ENCODE measurements at regions not wholly inside any gene's neighbourhood (a gene's known extent, or its start where the extent isn't known, plus 50 kb on each side); places are given as distances from the start of the nearest gene placed in this dataset.
"Not testable (repeated sequence)": the region's sequence is repeated elsewhere in the genome, so short reads cannot be mapped to it uniquely, and the experiment has no call there.

DNA sequence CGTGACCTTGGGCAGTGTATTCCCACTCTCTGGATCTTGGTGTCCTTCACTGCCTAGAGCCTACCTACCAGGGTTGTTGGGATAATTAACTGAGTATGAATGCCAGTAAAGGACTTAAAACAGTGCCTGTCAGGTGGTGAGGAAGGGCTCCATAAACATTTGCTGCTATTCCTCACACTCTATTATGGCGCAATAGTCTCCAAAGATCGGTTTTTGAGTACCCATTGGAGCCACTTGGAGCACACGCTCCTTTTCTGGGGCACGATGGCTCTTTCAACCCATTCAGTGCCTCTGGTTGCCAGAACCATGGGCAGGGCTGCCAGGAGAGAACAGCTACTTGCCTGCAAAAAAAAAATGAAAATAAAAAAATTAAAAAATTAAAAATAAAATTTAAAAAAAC lies 296.6 kb upstream of the PPARGC1A start:
- TF ChIP-seq CTCF (IDR thresholded peaks at IDR 0.05): no peak
- Histone ChIP-seq H3K4me1 (ENCODE audit: control insufficient read depth in 1 of 2, low read depth in 2 of 2) (no peaks in the 10 kb centered on the region), H3K36me3 (no peaks in the 10 kb centered on the region), H3K27me3 (replicated peaks; ENCODE audit: insufficient read depth) (no peaks in the 10 kb centered on the region), H3K4me3 (no peak overlapping the region), H3K9me3 (no peaks in the 10 kb centered on the region), H3K27ac (no peak overlapping the region)
- no peak for ATAC-seq (ENCODE audit: insufficient number of reproducible peaks, low FRiP score, low read depth)
- no peak for DNase-seq (ENCODE audit: low spot score)

DNA sequence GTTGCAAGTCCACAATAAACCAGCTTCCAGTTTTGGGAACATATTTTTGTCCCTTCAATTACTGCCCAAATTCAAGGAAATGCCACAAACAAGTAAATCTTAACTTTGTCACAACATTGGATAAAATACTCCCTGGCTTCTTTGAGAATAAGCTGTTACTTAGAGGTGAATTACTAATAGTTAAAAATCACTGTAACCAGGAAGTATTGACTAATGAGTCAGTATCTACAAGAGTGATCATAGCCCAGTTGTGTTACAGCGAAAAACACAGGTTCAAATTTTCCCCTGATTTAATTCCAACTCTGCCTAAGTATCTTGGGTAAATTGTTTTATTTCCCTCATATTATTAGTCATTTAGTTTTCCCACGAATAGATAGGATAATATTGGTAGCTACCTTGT lies 291.2 kb upstream of the PPARGC1A start:
- Histone ChIP-seq H3K36me3 (no peaks in the 10 kb centered on the region), H3K27ac (no peak overlapping the region), H3K9me3 (no peaks in the 10 kb centered on the region), H3K4me3 (no peak overlapping the region), H3K27me3 (replicated peaks; ENCODE audit: insufficient read depth) (no peaks in the 10 kb centered on the region), H3K4me1 (ENCODE audit: control insufficient read depth in 1 of 2, low read depth in 2 of 2) (no peaks in the 10 kb centered on the region)
- no peak for TF ChIP-seq CTCF (IDR thresholded peaks at IDR 0.05)
- DNase-seq (ENCODE audit: low spot score) (no peak), ATAC-seq (ENCODE audit: insufficient number of reproducible peaks, low FRiP score, low read depth) (no peak)

- H3K27me3 ChIP-seq (replicated peaks; ENCODE audit: insufficient read depth): no peaks in the 10 kb centered on the region
- no peak for TF ChIP-seq CTCF (IDR thresholded peaks at IDR 0.05)
- no peak for ATAC-seq (ENCODE audit: insufficient number of reproducible peaks, low FRiP score, low read depth)
- H3K27ac ChIP-seq: no peak overlapping the region
- no peaks in the 10 kb centered on the region for H3K9me3 ChIP-seq
- DNase-seq (ENCODE audit: low spot score): no peak
- no peak overlapping the region for H3K4me3 ChIP-seq
- H3K36me3 ChIP-seq: no peaks in the 10 kb centered on the region
- no peaks in the 10 kb centered on the region for H3K4me1 ChIP-seq (ENCODE audit: control insufficient read depth in 1 of 2, low read depth in 2 of 2)
These were observed 290.7 kb upstream of the PPARGC1A start for GRCh38 chr4:24180586-24180985.

GRCh38 chr4:24179201-24179840 lies 289.5 kb upstream of the PPARGC1A start:
- Histone ChIP-seq H3K36me3 (no peaks in the 10 kb centered on the region), H3K9me3 (no peaks in the 10 kb centered on the region), H3K4me1 (ENCODE audit: control insufficient read depth in 1 of 2, low read depth in 2 of 2) (no peaks in the 10 kb centered on the region), H3K27me3 (replicated peaks; ENCODE audit: insufficient read depth) (no peaks in the 10 kb centered on the region), H3K27ac (no peak overlapping the region), H3K4me3 (no peak overlapping the region)
- ATAC-seq (ENCODE audit: insufficient number of reproducible peaks, low FRiP score, low read depth) (no peak), DNase-seq (ENCODE audit: low spot score) (no peak)
- TF ChIP-seq CTCF (IDR thresholded peaks at IDR 0.05): no peak

DNA sequence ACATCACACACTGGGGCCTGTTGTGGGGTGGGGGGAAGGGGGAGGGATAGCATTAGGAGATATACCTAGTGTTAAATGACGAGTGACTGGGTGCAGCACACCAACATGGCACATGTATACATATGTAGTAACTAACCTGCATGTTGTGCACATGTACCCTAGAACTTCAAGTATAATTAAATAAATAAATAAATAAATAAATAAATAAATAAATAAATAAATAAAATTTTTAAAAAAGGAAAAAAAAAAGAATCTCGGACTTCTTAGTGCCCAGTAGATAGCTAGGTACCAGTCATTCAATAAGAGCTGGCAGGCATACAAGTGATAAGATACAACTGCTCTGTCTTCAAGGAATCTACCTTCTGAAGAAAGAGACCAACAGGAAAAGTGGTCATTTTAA lies 287.6 kb upstream of the PPARGC1A start:
- not testable (repeated sequence) for H3K27ac ChIP-seq; H3K36me3 ChIP-seq; DNase-seq (ENCODE audit: low spot score); H3K9me3 ChIP-seq; H3K4me3 ChIP-seq; ATAC-seq (ENCODE audit: insufficient number of reproducible peaks, low FRiP score, low read depth); H3K4me1 ChIP-seq (ENCODE audit: control insufficient read depth in 1 of 2, low read depth in 2 of 2); H3K27me3 ChIP-seq (replicated peaks; ENCODE audit: insufficient read depth)

DNA sequence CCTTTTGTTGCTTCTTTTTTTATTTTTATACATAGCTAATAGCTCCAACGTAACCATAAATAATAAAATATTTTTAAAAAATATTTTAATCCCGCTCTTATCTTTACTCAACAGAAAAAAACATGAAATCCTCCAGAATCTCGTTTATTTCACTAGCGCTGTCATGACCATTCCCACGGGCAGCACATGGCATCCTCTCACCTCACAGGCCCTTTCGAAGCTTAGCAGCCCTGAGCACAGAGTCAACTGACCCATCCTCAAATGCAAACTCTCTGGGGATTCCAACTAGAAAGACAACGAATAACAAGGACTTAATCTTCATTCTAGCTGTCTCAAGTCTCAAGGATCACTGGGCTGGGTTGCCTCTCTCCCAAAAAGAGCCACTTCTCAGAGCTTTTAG lies 285.9 kb upstream of the PPARGC1A start:
- no peaks in the 10 kb centered on the region for H3K4me1 ChIP-seq (ENCODE audit: control insufficient read depth in 1 of 2, low read depth in 2 of 2)
- no peak overlapping the region for H3K4me3 ChIP-seq
- H3K36me3 ChIP-seq: no peaks in the 10 kb centered on the region
- DNase-seq (ENCODE audit: low spot score): no peak
- no peaks in the 10 kb centered on the region for H3K27me3 ChIP-seq (replicated peaks; ENCODE audit: insufficient read depth)
- no peak overlapping the region for H3K27ac ChIP-seq
- ATAC-seq (ENCODE audit: insufficient number of reproducible peaks, low FRiP score, low read depth): no peak
- no peak for TF ChIP-seq CTCF (IDR thresholded peaks at IDR 0.05)
- no peaks in the 10 kb centered on the region for H3K9me3 ChIP-seq

Measured in thoracic aorta (tissue), 2 donors.